Mesenchymal stem cell (in vitro differentiated cells and primary cell): ENCODE measurements at regions not wholly inside any gene's neighbourhood (a gene's known extent, or its start where the extent isn't known, plus 50 kb on each side); places are given as distances from the start of the nearest gene placed in this dataset.

Experiments
- DNase-seq: peaks from one replicate; pipeline ENCODE4 v3.0.0-alpha.2; 2013
- H2AFZ ChIP-seq: one replicate; pipeline ENCODE4 v1.6.1; 2013; ENCODE audit warnings: low read depth, mild to moderate bottlenecking, control low read depth, inconsistent platforms, low read length, moderate library complexity
- H2AK5ac ChIP-seq: 2 replicates; pipeline ENCODE4 v1.6.1; 2013; ENCODE audit warnings: low read length, moderate library complexity, mild to moderate bottlenecking, inconsistent platforms; ENCODE audit not compliant: severe bottlenecking
- H2BK120ac ChIP-seq: one replicate; pipeline ENCODE4 v1.6.1; 2013; ENCODE audit warnings: low read depth, mild to moderate bottlenecking, inconsistent platforms, low read length, moderate library complexity
- H2BK12ac ChIP-seq, 2 experiments: one replicate each; pipeline ENCODE4 v1.6.1; 2013; ENCODE audit warnings: inconsistent platforms in 2 of 2, low read length in 2 of 2, mild to moderate bottlenecking in 2 of 2, moderate library complexity in 2 of 2, control low read depth in 1 of 2
- H2BK15ac ChIP-seq: one replicate; pipeline ENCODE4 v1.6.1; 2013; ENCODE audit warnings: mild to moderate bottlenecking, low read depth, inconsistent platforms; ENCODE audit not compliant: poor library complexity, severe bottlenecking
- H2BK5ac ChIP-seq: 2 replicates; pipeline ENCODE4 v1.6.1; 2013; ENCODE audit warnings: low read depth, mild to moderate bottlenecking, low read length, control low read depth, inconsistent platforms; ENCODE audit not compliant: poor library complexity, severe bottlenecking
- H3K14ac ChIP-seq, 2 experiments: one replicate each; pipeline ENCODE4 v1.6.1; 2013; ENCODE audit warnings: inconsistent platforms in 2 of 2, low read length in 2 of 2, control low read depth in 1 of 2, mild to moderate bottlenecking in 1 of 2, moderate library complexity in 1 of 2
- H3K18ac ChIP-seq, 2 experiments: one replicate each; pipeline ENCODE4 v1.6.1; 2013; ENCODE audit warnings: inconsistent platforms in 2 of 2, low read length in 2 of 2, control low read depth in 1 of 2, low read depth in 1 of 2, mild to moderate bottlenecking in 1 of 2
- H3K23ac ChIP-seq, 2 experiments: one replicate each; pipeline ENCODE4 v1.6.1; 2013; ENCODE audit warnings: inconsistent platforms in 2 of 2, low read length in 2 of 2, mild to moderate bottlenecking in 2 of 2, moderate library complexity in 2 of 2, control low read depth in 1 of 2
- H3K27ac ChIP-seq: 2 replicates; pipeline ENCODE4 v1.5.1; 2013; ENCODE audit warnings: mild to moderate bottlenecking, moderate library complexity, low read length, control low read depth, inconsistent platforms; ENCODE audit not compliant: poor library complexity, severe bottlenecking
- H3K27me3 ChIP-seq, 2 experiments: 2 replicates each; pipeline versions ENCODE4 v1.6.1 to v1.7.0; 2013; ENCODE audit warnings: low read length in 2 of 2, mild to moderate bottlenecking in 2 of 2, moderate library complexity in 2 of 2, control low read depth in 1 of 2, inconsistent platforms in 1 of 2; ENCODE audit not compliant: control insufficient read depth in 1 of 2, insufficient read depth in 1 of 2
- H3K36me3 ChIP-seq, 2 experiments: 2 replicates each; pipeline versions ENCODE4 v1.6.1 to v1.7.0; 2013; ENCODE audit warnings: low read length in 2 of 2, control low read depth in 1 of 2, inconsistent platforms in 1 of 2, low read depth in 1 of 2, mild to moderate bottlenecking in 1 of 2; ENCODE audit not compliant: insufficient read depth in 2 of 2, control insufficient read depth in 1 of 2
- H3K4ac ChIP-seq, 2 experiments: one replicate each; pipeline ENCODE4 v1.6.1; 2013; ENCODE audit warnings: inconsistent platforms in 2 of 2, low read length in 2 of 2, mild to moderate bottlenecking in 2 of 2, moderate library complexity in 2 of 2, control low read depth in 1 of 2, low read depth in 1 of 2
- H3K4me1 ChIP-seq: 2 replicates; pipeline ENCODE4 v1.6.1; 2013; ENCODE audit warnings: low read depth, low read length, control low read depth; ENCODE audit not compliant: control insufficient read depth, insufficient read depth
- H3K4me2 ChIP-seq: 2 replicates; pipeline ENCODE4 v1.6.1; 2013; ENCODE audit warnings: low read length, mild to moderate bottlenecking, inconsistent platforms; ENCODE audit not compliant: poor library complexity, severe bottlenecking
- H3K4me3 ChIP-seq, 2 experiments: 2 replicates each; pipeline versions ENCODE4 v1.5.1 to v1.7.0; 2013; ENCODE audit warnings: low read length in 2 of 2, mild to moderate bottlenecking in 2 of 2, control low read depth in 1 of 2, low read depth in 1 of 2; ENCODE audit not compliant: insufficient read depth in 1 of 2
- H3K79me1 ChIP-seq: replicated peaks from 2 replicates; pipeline ENCODE4 v1.6.1; 2013; ENCODE audit warnings: mild to moderate bottlenecking, control low read depth, low read length, inconsistent platforms; ENCODE audit not compliant: poor library complexity, severe bottlenecking
- H3K9ac ChIP-seq: 2 replicates; pipeline ENCODE4 v1.7.0; 2013; ENCODE audit warnings: mild to moderate bottlenecking, low read length, moderate library complexity
- H3K9me3 ChIP-seq: 2 replicates; pipeline ENCODE4 v1.7.0; 2013; ENCODE audit warnings: mild to moderate bottlenecking, low read length; ENCODE audit not compliant: control insufficient read depth
- H4K8ac ChIP-seq: one replicate; pipeline ENCODE4 v1.6.1; 2013; ENCODE audit warnings: inconsistent platforms, mild to moderate bottlenecking, low read length, moderate library complexity
- H4K91ac ChIP-seq: one replicate; pipeline ENCODE4 v1.6.1; 2013; ENCODE audit warnings: mild to moderate bottlenecking, low read length, inconsistent platforms
- WGBS: methylation state at CpG from one replicate; pipeline ENCODE4 v1.1.7; 2013; ENCODE audit warnings: mixed read lengths; 5-methylcytosine and 5-hydroxymethylcytosine counted together

DNA sequence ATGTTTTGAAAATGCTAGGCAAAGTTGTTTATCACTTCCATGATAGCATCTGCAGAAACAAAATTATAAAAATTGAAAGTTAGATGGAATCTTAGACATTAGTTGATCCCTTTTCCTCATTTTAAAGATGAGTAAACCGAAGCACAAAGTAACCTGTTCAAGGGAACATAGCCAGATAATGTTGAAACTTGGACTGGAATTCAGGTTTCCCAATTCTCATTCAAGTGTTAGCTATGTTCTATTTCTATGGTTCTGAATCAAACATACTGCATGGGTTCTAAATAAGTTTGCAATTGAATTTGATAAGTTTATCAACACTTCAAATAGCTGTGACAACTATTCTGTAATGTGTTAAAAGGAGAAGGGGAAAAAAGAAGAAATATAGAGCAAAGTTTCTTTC lies 122.4 kb upstream of the SOX5 start:
- H2BK120ac ChIP-seq, result no peak overlapping the region
- H3K14ac ChIP-seq, result no peak overlapping the region
- no peak overlapping the region for H2BK15ac ChIP-seq
- H3K4me1 ChIP-seq, result no peaks in the 10 kb centered on the region
- H3K18ac ChIP-seq, result no peak overlapping the region
- H3K27me3 ChIP-seq, result no peaks in the 10 kb centered on the region
- H2AK5ac ChIP-seq, result no peak overlapping the region
- H4K91ac ChIP-seq, result no peak overlapping the region
- H3K4me2 ChIP-seq, result no peak overlapping the region
- no peak for DNase-seq
- H3K79me1 ChIP-seq, result no peaks in the 10 kb centered on the region
- no peaks in the 10 kb centered on the region for H3K9me3 ChIP-seq
- no peak overlapping the region for H2AFZ ChIP-seq
- H3K4me3 ChIP-seq, result no peak overlapping the region
- H2BK12ac ChIP-seq, result no peak overlapping the region
- no peak overlapping the region for H3K9ac ChIP-seq
- no peak overlapping the region for H2BK5ac ChIP-seq
- H4K8ac ChIP-seq, result no peak overlapping the region
- H3K4ac ChIP-seq, result no peak overlapping the region
- WGBS, result 80% methylated on average over 1 of the region's 1 CpG
- no peaks in the 10 kb centered on the region for H3K36me3 ChIP-seq
- H3K27ac ChIP-seq, result no peak overlapping the region
- H3K23ac ChIP-seq, result no peak overlapping the region

DNA sequence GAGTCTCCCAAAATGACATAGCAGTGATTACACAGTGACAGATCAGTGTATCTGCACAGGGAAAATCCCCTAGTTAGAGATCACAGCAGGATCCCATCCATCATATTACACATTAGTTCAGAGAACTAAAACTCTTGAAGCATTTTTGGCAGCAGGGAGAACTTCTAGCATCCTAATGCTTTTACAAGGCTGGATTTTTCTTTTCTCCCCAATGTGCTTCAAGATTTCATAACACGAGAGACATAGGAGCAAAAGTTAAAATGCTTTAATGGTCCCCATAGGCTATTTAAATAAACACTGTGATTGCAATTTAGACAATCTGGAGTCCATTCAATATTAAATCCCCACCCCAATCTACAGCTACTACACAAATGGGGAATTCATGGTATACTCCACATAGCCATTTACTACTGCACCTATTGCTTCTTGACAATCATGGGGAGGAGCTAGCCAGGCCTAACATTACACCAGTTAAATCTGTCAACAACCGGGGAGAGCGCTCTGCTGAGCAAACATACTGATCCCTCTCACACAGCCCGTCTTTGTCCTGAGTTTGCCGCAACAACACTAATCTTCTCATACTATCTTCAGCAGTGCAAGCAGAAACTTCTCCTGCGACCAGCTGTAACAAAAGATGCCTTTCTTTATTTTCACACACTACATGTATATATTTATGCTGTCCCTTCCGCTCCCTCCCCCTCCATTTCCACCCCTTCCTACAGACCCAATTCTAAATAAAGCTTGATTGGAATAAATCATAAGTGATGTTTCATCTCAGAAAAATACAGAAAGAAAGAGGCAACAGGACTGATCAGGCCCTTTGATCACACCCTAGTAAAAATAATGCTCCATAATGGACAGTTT lies 120.3 kb upstream of the SOX5 start:
- Histone ChIP-seq H3K27me3 (no peaks in the 10 kb centered on the region), H3K4ac (no peak overlapping the region), H2BK12ac (no peak overlapping the region), H3K36me3 (no peaks in the 10 kb centered on the region), H3K9me3 (no peaks in the 10 kb centered on the region), H3K14ac (no peak overlapping the region), H4K91ac (no peak overlapping the region), H3K4me1 (no peaks in the 10 kb centered on the region), H3K23ac (no peak overlapping the region), H4K8ac (no peak overlapping the region), H2BK15ac (no peak overlapping the region), H2BK5ac (no peak overlapping the region), H3K79me1 (no peaks in the 10 kb centered on the region), H3K4me2 (no peak overlapping the region), H3K27ac (no peak overlapping the region), H2AFZ (no peak overlapping the region), H3K18ac (no peak overlapping the region), H3K4me3 (no peak overlapping the region), H3K9ac (no peak overlapping the region), H2BK120ac (no peak overlapping the region), H2AK5ac (no peak overlapping the region)
- WGBS, result 73% methylated on average over 7 of the region's 7 CpGs
- DNase-seq, result no peak

DNA sequence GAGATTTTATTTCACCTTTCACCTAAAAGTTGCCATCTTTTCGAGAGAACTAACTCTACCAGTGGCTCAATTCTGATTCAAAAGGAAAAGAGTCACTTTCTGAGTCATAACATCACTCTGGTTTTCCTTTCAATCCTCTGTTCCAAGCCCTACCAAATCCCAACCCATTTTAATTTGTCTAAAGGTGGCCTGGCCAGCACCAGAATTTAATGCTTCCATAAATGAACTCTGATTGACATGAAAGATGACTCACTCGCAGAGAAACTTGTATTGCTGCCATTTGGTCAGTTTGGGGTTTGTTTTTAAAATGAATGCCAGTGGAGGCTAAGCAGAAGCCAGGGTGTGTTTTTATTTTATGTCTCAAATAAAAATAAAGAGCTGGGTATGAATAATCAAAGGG lies 117.4 kb upstream of the SOX5 start:
- H3K4me2 ChIP-seq, result no peak overlapping the region
- H2BK15ac ChIP-seq, result no peak overlapping the region
- H3K4me1 ChIP-seq, result no peaks in the 10 kb centered on the region
- no peak overlapping the region for H2BK120ac ChIP-seq
- H2BK5ac ChIP-seq, result no peak overlapping the region
- H3K36me3 ChIP-seq, result no peaks in the 10 kb centered on the region
- no peak overlapping the region for H2AK5ac ChIP-seq
- no peaks in the 10 kb centered on the region for H3K9me3 ChIP-seq
- H3K14ac ChIP-seq, result no peak overlapping the region
- WGBS, result 85% methylated on average over 2 of the region's 2 CpGs
- H3K79me1 ChIP-seq, result no peaks in the 10 kb centered on the region
- H2BK12ac ChIP-seq, result no peak overlapping the region
- peak; percentile 14 for DNase-seq
- H2AFZ ChIP-seq, result no peak overlapping the region
- H3K23ac ChIP-seq, result no peak overlapping the region
- no peak overlapping the region for H3K27ac ChIP-seq
- no peak overlapping the region for H3K4me3 ChIP-seq
- no peak overlapping the region for H3K9ac ChIP-seq
- H4K91ac ChIP-seq, result no peak overlapping the region
- H4K8ac ChIP-seq, result no peak overlapping the region
- H3K27me3 ChIP-seq, result no peaks in the 10 kb centered on the region
- no peak overlapping the region for H3K18ac ChIP-seq
- H3K4ac ChIP-seq, result no peak overlapping the region

DNA sequence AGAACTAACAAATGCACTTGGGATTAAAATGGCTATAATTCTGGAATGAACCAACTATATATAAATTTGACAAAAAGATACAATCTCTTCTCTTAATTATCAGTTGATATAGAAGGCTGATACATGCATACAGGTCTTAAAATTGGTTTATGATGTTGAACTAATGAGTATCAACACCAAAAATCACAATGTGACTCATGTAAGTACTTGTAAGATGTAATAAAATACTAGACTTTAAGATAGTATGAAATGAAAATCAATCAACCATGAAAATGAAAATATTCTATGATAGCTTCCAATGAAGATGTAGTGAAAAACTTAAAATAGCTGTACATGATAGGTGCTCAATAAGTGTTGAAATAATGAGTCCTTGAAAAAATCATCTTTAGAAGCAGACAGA lies 116.6 kb upstream of the SOX5 start:
- no peak overlapping the region for H3K4ac ChIP-seq
- H3K23ac ChIP-seq, result no peak overlapping the region
- no peak overlapping the region for H2BK12ac ChIP-seq
- H3K4me2 ChIP-seq, result no peak overlapping the region
- no peak overlapping the region for H2AK5ac ChIP-seq
- no peaks in the 10 kb centered on the region for H3K9me3 ChIP-seq
- H3K4me3 ChIP-seq, result no peak overlapping the region
- H3K4me1 ChIP-seq, result no peaks in the 10 kb centered on the region
- no peak for DNase-seq
- H3K36me3 ChIP-seq, result no peaks in the 10 kb centered on the region
- no peak overlapping the region for H3K9ac ChIP-seq
- H4K8ac ChIP-seq, result no peak overlapping the region
- no peak overlapping the region for H3K14ac ChIP-seq
- no peak overlapping the region for H2AFZ ChIP-seq
- no peak overlapping the region for H2BK15ac ChIP-seq
- H3K79me1 ChIP-seq, result no peaks in the 10 kb centered on the region
- no peak overlapping the region for H4K91ac ChIP-seq
- H3K27me3 ChIP-seq, result no peaks in the 10 kb centered on the region
- H2BK5ac ChIP-seq, result no peak overlapping the region
- H2BK120ac ChIP-seq, result no peak overlapping the region
- no peak overlapping the region for H3K18ac ChIP-seq
- no peak overlapping the region for H3K27ac ChIP-seq
